Stimulated activated CD8-positive, alpha-beta memory T cell treated with anti-CD3 and anti-CD28 coated beads, Interleukin-7, amount 100 ng/mL, for 48 hours (primary cell): ENCODE measurements at regions not wholly inside any gene's neighbourhood (a gene's known extent, or its start where the extent isn't known, plus 50 kb on each side); places are given as distances from the start of the nearest gene placed in this dataset.

Source experiments
- DNase-seq, 2 donors: peaks; one replicate each; pipeline ENCODE4 v3.0.0-alpha.2; 2020; ENCODE audit warnings: low read depth in 1 of 2; ENCODE audit errors: extremely low read depth in 1 of 2

DNA sequence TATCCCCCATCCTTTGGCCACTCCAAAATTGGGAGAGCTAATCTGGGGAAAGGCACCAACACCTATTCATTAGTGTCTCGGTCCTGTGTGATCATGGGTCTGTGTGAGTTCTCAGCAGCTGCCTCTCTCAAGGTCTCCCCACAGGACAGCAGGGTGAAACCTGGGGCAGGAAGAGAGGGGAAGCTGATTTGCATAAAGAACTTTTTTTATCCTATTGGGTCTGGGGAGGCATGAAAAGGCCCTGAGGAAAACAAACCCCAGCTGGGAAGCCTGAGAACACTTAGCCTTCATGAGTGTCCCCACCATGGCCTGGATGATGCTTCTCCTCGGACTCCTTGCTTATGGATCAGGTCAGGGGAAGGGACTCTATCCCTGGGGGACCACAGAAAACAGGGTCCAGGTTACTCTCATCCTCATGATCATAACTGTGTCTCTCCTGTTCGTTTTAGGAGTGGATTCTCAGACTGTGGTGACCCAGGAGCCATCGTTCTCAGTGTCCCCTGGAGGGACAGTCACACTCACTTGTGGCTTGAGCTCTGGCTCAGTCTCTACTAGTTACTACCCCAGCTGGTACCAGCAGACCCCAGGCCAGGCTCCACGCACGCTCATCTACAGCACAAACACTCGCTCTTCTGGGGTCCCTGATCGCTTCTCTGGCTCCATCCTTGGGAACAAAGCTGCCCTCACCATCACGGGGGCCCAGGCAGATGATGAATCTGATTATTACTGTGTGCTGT, 116.0 kb upstream of the TOP3B start:
- DNase-seq: no peak

GRCh38 chr22:22097727-22098228, 115.2 kb upstream of the TOP3B start:
- DNase-seq: no peak

- DNase-seq: no peak
Measured at GRCh38 chr22:22094921-22095320, 112.3 kb upstream of the TOP3B start.

DNA sequence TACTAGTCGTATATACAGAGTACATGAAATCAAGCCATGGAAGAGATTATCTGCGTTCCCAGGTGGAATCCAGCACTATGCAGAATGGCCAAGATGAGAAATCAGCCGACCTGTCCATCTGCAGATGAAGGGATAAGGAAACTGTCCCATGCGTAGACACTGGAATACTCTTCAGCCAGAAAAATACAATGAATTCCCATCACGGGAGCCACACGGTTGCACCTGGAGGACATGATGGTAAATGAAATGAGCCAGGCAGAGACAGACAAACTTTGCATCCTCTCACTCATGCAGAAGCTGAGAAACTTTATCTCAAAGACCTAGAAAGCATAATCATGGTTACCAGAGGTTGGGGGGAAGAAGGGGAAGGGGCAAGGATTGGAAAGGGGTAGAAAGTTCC, 111.9 kb upstream of the TOP3B start:
- no peak for DNase-seq

DNA sequence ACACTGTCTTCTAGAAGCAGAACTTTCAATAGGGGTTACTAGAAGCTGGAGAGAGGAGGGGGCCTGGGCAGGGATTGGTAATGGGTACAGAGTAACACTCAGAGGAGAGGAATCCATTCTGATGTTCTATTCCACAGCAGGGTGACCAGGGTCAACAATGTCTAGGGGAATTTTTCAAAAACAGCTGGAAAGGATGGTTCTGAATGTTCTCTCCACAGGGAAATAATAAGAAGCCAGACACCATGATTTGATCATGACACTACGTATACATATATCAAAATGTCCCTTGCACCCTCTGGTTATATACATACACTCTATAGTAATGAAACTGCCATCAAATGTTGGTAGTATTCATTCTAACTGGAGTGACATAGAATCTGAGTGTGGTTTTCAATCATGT, 111.2 kb upstream of the TOP3B start:
- DNase-seq: no peak

GRCh38 chr22:22092974-22093373, 110.4 kb upstream of the TOP3B start:
- DNase-seq: no peak

DNA sequence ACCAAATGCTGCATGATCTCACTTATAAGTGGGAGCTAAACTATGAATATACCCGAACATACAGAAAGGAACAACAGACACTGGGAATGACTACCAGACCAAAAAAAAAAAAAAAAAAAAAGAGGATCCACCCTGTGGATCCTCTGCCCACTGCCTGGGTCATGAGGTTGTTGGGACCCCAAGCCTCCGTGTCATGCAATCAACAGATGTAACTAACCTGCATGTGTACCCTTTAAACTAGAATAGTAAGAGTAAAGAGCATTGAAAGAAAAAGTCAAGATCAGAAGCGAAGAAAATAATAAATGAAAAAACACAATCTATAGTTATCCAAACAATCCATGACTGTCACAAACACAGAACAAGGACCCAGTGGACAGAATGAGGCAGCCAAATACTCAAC, 109.5 kb upstream of the TOP3B start:
- DNase-seq: no peak

- no peak for DNase-seq
Measured at GRCh38 chr22:22091400-22091878, 108.9 kb upstream of the TOP3B start.

DNA sequence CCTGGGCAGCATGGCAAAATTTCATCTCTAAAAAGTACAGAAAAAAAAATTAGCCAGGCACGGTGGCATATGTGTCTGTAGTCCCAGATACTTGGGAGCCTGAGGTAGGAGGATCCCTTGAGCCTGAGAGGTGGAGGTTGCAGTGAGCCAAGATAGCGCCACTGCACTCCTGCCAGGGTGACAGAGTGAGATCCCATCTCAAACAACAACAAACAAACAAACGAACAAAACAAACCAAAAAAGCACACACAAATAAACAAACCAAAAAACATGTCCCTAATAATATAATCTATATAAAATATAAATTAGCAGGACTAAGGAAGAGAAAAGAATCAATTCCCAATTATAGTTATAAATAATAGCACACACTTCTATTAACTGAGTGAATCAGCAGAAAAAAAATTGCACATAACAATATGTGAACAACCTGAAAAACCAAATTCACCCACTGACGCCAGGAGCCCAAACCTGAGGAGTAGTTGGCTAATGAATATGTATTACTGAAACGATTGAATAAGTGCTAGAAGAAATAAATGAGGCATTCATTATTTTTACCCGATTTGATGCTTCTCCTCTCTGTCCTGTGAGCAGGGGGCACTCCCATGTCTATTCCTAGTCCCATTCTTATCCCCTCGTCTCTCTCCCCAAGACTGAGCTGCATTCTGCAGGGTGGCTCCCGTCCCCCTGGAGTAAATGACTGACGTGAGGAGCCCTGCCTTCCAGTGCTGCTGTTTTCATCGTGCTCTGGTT, 108.2 kb upstream of the TOP3B start:
- DNase-seq: no peak

- DNase-seq: no peak
Measured at GRCh38 chr22:22089459-22090308, 107.1 kb upstream of the TOP3B start.

DNA sequence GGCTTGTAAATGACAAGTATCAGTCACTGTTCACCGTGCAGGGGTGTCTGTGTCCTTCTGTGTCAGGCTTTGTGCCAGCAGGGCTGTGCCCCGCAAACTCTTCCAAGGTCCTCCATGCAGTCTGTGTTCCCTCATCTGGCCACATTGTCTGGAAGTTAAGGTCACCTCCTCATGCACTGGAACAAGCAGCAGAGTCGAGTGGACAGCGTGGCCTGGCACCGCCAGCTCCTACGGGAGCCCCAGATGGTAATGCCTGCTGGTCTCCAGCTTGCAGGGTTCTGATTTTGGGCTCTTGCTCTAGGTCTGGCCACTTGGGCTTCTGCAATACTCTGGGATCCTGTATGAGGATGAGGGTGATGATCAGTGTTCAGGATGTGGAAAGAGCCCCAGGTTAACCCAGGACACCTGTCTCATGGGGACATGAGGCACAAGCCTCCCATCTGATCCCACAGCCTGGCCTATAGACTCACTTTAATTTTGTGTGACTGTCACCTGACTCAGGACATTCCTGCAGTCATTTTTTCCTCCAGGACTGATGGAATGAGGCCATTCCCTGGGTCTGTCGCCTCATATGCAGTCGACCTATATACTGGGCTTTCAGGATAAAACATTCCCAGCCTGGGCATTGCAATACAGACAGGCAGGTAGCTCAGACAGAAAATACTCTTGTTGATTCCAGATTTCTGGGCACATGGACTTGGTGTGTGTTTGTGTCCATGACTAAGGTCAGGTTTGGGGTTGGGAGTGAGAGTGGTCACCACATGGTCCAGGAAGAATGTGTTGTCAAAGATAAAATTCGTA, 106.3 kb upstream of the TOP3B start:
- no peak for DNase-seq

- no peak for DNase-seq
Measured at GRCh38 chr22:22087854-22088657, 105.5 kb upstream of the TOP3B start.

DNA sequence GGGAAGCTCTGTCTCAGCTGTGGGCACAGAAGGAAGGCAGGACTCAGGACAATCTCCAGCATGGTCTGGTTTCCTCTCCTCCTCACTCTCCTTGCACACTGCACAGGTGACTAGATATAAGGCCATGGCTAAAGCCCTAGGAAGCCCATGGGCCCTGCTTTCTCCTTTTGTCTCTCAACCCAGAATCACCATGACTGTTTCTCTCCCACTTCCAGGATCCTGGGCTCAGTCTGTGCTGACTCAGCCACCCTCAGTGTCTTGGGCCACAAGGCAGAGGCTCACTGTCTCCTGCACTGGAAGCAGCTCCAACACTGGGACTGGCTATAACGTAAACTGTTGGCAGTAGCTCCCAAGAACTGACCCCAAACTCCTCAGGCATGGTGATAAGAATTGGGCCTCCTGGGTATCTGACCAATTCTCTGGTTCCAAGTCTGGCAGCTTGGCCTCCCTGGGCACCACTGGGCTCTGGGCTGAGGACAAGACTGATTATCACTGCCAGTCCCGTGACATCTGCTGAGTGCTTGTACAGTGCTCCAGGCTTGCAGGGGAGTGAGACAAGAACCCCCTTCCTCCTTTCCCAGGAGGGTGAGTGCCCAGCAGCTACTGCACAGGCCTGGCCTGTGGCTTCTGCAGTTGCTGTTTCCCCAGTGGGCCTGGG, 104.0 kb upstream of the TOP3B start:
- no peak for DNase-seq

- DNase-seq: no peak
Measured at GRCh38 chr22:22085702-22086500, 103.3 kb upstream of the TOP3B start.

DNA sequence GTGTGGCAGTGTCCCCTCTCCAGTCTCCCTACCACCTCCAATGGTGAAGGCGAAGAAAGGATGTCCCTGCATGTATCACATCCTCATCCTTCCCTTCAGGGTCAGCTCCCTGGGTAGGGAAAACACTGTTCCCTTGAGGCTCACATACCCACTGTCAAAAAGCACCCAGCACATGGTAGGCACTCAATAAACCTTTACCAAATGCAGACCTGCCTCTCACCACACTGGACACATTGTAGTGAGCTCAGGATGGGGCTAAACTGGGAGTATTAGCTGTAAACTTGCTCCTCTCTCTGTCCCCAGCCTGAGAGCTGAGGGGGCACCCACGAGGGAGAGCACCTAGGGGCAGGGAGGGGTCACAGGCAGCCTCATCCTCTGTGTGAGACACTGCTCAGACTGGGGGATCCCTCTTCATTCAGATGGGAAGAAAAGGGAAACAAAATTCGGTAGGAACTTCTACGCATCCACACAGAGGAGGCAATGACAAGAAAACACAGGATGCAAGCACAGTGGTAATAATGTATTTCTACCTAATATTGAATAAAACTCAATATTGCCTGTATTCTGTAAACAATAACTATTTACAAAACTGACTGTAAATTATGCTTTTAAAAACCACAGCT, 101.6 kb upstream of the TOP3B start:
- DNase-seq: no peak

GRCh38 chr22:22082960-22083359, 100.4 kb upstream of the TOP3B start:
- DNase-seq: no peak

DNA sequence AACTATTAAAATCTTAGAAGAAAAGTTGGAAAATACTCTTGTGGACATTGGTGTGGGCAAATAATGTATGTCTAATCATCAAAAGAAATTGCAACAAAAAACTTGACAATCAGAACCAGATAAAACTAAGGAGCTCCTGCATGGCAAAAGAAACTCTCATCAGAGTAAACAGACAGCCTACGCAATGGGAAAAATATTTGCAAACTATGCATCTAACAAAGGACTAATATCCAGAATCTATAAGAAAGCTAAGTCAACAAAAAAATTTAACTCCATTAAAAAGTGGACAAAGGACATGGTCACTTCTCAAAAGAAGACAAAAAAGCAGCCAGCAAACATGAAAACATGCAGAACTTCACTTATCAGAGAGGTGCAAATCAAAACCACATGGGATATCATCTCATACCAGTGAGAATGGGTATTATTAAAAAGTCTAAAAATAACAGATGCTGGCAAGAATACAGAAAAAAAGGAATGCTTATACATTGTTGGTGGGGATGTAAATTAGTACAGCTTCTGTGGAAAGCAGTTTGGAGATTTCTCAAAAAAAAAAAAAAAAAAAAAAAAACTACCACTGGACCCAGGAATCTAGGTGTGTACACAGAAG, 99.7 kb upstream of the TOP3B start:
- no peak for DNase-seq
